Retina (tissue), 1 donor: ENCODE measurements at regions not wholly inside any gene's neighbourhood (a gene's known extent, or its start where the extent isn't known, plus 50 kb on each side); places are given as distances from the start of the nearest gene placed in this dataset.

Source experiments
- DNase-seq: peaks from one replicate; pipeline ENCODE4 v3.0.0-alpha.2; 2016

GRCh38 chr4:16365036-16365569 lies 138.8 kb upstream of the TAPT1 start:
- DNase-seq: no peak

GRCh38 chr4:16360694-16361262 lies 134.5 kb upstream of the TAPT1 start:
- no peak for DNase-seq

GRCh38 chr4:16353165-16353564 lies 126.9 kb upstream of the TAPT1 start:
- DNase-seq: no peak

GRCh38 chr4:16351161-16351560 lies 124.9 kb upstream of the TAPT1 start:
- no peak for DNase-seq

DNA sequence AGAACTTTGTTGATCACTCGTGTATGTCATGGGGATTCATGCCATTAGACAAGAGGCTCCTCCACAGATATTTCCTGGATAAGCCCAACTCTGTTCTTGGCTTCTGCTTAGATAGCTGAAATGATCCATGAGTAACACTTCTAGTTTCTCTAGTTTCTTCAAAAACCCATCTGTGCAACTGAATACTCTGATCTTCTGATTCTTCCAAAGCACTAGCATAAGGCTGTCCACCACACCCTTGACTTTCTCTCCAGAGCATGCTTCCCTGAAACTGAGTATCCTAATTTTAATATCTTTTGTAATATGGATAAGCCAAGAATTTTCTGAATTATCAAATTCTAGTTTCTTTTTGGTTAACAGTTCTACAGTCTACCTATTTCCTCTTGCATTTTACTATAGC lies 118.6 kb upstream of the TAPT1 start:
- no peak for DNase-seq

GRCh38 chr4:16337936-16338335 lies 111.7 kb upstream of the TAPT1 start:
- DNase-seq: no peak

DNA sequence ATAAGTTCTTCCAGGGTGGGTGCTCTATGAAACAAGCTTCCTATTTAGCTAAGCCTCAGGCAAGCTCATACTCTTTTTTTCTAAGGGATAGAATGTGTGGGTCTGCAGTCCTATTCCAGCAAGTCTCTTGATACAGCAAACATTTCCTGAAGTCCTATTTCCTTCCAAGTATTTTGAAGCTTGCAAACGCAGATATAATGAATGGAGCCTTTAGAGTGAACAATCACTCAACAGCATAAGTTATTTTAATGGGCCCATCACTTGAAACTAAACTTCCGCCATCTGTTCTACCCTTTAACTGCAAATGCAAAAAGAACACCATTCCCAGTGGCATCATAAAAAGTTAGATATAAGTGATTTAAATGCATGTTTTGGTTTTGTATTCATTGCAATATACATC lies 108.3 kb upstream of the TAPT1 start:
- DNase-seq: no peak

- DNase-seq: no peak
Observed at GRCh38 chr4:16329797-16330134, 103.5 kb upstream of the TAPT1 start.

DNA sequence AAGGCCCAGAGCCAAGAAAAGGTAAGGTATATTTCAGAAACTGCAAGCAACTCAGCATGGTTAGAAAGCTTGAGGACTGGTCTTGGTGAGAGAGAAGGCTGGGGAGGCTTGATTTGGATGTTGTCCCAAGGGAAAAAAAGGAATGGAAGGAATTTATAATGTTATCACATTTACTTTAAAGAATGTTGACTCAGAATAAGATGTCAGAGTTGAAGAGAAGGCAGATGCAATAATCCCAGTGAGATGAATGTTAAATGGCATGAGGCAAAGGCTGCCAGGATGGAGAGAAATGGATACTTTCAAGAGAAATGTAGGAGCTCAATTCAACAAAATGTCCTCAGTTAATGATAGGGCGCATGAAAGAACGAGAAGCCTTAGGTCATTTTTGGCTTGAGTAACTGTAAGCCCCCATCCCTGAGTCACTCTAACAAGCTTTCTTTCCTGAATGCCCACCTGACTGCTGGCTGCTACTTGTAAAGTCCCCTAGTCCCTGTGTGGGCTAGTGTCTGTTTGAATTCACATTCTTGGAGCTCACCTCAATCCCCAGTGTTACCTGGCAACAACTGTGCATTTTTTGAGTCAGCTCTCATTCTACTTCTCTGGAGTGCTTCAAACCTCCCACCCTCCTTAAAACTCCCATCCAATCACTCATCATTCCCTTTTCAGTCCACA lies 103.0 kb upstream of the TAPT1 start:
- no peak for DNase-seq

DNA sequence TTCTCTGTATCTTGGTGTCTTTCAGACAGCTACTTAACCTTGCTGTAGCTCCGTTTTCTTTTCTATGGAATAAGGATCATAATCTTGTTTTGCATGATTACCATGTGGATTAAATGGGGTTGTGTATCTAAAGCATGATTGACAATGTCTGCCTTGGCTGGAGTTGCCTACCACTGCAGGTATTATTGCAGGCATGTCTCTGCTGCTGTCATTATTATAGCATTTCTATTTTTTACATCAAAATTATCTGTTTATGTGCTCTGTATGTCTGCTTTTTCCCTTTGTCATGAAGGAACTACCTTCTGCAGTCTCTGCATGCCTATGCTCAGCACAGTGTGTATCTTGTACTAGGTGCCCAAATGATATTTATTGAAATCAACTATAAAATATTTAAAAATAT lies 95.9 kb upstream of the TAPT1 start:
- no peak for DNase-seq

DNA sequence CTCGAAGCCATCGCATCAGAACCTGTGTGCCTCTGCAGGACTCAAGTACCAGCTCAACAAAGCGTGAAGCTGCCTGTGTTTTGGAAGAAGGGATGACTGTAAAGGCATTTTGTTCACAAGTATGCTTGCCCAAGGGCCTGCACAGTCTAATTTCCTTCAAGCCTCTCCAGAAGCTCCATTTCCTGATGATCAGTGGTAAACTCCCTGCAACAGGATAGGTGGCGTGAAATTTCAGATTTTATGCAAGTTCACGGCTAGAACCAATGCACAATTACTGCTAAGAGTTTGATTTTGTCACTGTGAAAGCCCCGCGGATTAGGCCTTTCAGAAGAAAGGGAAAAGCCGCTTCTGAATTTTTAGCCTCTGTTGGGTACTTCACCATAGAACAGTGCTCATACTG lies 89.2 kb upstream of the TAPT1 start:
- DNase-seq: no peak

DNA sequence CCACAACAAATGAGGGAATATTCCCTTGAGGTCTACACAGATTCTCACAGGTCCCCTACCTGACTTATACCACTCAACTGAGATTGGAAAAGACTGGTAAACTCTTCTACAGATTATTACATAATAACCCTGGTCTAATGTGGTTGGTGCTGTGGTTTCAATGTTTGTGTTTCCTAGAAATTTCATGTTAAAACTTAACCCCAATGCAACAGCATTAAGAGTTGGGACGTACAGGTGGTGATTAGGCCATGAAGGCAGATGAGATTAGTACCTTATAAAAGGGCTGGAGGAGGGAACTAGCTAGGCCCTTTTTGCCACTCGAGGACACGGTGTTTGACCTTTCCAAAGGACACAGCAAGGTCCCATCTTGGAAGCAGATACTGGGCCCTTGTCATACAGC lies 84.3 kb upstream of the TAPT1 start:
- no peak for DNase-seq

DNA sequence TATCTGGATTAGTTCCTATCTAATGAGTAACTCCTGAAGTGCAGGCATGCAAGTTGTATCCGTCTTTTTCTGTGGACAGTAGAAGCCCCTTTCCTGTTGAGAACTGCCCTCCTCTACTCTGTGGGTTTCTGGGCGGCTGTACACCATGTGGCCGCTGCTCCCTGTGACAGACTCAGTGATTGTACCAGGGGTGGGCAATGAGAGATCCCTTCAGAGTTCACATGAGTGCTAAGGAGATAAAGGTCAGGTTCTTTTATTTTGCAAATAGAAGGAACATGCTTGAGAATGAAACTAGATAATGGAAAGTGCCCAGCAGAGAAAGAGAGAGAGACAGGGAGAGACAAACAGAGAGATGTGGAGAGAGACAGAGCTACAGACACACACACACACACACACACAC lies 76.4 kb upstream of the TAPT1 start:
- no peak for DNase-seq

DNA sequence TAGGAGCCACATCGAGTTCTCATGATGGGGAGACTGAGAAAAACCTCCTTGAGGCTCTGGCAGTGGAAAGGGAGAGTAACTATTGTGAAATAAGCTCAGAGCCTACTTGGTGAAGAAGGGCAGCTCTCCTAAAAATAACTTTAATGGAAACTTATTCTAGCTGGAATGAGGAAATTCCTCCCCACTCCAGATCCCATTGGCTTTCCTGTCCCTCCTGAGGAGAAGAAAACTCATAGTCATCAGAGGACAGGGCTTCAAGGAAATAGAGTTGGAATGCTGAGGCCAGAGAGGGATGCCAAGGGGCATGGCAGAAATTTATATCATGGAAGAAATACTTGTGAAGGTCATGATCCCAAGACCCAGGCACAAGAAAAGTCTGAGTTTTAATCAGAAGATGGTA lies 70.7 kb upstream of the TAPT1 start:
- DNase-seq: no peak

DNA sequence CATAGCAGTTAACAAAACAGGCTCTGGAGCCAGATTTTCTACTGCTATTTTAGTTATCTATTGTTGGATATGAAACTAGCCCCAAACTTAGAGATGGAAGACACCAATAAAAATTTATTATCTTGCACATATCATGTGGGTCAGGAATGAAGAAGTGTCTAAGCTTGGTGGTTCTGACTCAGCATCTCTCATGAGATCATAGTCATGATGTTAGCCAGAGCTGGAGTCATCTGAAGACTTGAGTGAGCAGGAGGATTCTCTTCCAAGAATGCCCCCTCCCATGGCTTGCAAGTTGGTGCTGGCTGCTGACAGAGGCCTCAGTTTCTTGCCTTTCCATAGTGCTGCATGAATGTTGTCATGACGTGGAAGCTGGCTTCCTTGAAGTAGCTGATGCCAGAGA lies 68.2 kb upstream of the TAPT1 start:
- no peak for DNase-seq

DNA sequence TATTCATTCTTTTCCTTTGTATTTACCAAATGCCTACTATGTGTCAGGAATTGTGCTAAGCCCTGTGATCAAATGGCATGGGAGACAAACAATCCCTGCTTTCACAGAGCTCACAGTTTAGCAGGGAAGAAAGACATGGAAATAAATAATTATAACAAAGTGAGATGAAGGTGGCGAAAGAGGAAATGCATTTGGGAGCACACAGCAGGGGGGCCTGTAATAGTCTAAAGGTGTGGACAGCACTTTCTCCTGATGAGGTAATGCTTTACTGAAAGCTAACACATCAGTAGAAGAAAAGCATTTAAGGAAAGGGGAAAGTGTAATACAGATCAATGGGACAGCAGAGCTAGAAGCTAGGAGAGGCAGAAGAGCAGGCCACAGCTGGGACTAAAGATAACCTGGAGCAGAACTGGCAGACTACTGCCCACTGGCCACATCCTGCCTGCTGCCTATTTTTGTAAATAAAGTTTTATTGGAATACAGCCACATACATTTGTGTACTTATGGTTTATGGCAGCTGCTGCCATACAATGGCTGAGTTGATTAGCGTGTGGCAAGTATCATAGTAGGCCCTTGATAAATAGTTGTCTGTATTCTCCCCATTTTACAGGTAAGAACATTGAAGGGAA lies 67.1 kb upstream of the TAPT1 start:
- no peak for DNase-seq

DNA sequence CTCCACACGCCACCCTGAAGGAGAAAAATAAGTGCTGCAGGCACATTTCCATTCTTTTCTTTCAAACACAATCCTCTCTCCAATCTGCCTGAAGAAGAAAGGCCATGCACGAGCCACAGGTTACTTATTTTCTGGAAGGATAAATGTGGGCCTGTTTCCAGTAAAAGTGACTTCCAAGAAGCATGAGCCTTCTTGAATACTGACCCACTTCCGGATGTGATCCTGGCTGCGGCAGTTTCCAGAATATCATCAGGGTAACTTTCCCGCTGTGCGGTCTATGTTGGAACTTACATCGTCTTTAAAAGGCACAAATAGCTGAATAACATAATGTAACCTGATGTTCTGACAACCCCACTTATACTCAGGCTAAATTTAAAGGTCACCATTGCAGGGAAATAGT lies 66.3 kb upstream of the TAPT1 start:
- DNase-seq: no peak

DNA sequence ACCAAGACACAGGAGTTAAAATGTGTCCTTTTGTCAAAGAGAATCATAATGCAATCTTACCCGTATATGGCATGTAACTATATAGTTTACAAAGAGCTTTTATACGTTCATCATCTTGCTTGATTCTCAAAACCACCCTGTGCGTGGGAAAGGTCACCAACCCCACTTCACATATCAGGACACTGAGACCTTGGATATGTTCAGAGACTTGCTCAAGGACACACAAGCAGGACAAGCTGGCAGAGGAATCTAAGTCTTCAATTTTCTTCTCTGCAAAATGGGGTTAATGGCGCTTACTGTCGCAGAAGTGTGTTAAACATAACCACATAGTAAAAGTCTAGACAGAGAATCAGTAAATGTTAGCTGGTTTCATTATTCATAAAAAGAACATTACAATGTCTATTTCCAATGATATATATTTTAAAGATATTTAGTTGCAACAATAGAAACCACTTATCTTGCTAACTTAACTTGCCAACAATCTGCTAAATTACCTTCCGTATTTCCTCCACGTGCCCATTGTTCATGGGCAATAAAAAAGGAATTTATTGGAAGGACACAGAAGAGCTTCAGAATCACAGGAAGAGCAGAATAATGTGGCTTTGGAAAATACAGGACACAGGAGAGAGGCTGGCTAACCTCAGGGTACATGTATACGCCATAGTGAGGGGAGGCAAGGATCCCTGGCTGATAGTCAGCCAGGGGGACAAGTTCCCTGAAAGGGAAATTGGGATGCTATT lies 64.6 kb upstream of the TAPT1 start:
- DNase-seq: no peak

DNA sequence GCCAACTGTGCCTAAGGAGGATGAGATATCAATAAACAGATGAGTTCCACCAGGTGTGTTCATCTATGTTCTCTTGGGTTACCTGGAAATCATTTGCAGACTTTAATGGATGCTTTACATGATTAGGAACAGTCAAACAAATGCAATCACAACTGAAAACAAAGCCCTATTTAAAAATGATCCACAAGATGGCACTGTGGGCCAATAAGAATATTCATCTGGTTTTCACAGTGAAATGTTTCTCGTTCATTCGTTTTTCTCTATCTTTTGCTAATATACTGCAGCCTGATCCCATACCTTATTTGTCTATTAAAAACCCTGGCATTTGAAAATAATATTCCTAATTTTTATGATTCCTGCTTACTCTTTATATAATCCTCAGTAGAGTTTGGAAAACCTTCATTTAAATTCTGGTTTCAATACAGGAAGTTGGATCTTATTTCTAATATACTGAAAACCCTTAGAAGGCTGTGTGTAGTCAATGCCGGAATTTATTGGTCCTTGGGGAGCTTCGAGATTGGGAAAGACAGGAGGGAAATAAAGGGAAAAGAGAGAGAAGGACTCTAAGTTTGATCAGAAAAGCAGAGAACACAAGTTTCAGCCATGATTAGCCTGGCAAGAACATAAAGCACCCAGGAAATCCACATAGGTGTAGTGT lies 63.8 kb upstream of the TAPT1 start:
- DNase-seq: peak; percentile 45

GRCh38 chr4:16284050-16284449 lies 57.8 kb upstream of the TAPT1 start:
- no peak for DNase-seq

GRCh38 chr4:16278178-16278577 lies 51.9 kb upstream of the TAPT1 start:
- DNase-seq: no peak
